Caco-2 (cell line): ENCODE measurements at regions not wholly inside any gene's neighbourhood (a gene's known extent, or its start where the extent isn't known, plus 50 kb on each side); places are given as distances from the start of the nearest gene placed in this dataset.
A peak's percentile ranks its signal among the peaks of the same experiment; 100 is the strongest.

Experiments
- BruUV-seq: library from RNA; stranded (reverse); fragments of 400-500 nt; replicated peaks from 2 replicates; lab custom pipeline; 2021; lab: Mats Ljungman, UMichigan
- CTCF ChIA-PET: fragments of 300-600 bp; sonication (Branson Sonifier 250); formaldehyde crosslinking; loops from one replicate; lab custom pipeline; 2022; ENCODE audit warnings: antibody characterized with exemption; lab: Charles Lee
- POLR2A ChIA-PET: fragments of 300-600 bp; sonication (Branson Sonifier 250); formaldehyde crosslinking; loops from one replicate; lab custom pipeline; 2022; ENCODE audit warnings: antibody characterized with exemption; lab: Charles Lee
- DNase-seq, 2 experiments: peaks; one replicate each; pipeline versions ENCODE4 v3.0.0 to v3.0.0-alpha.2; 2020 to 2022
- H3K27me3 ChIP-seq: replicated peaks from 2 replicates; pipeline ENCODE4 v1.6.0; 2011; ENCODE audit warnings: low read length; ENCODE audit not compliant: control insufficient read depth, insufficient read depth
- H3K36me3 ChIP-seq: 2 replicates; pipeline ENCODE4 v1.5.1; 2011; ENCODE audit warnings: low read length; ENCODE audit not compliant: control insufficient read depth, insufficient read depth
- H3K4me1 ChIP-seq: fragments of 250-450 bp; sonication (Bioruptor Pico); 2 replicates; pipeline ENCODE4 v1.5.1; 2020; ENCODE audit warnings: mild to moderate bottlenecking
- H3K4me3 ChIP-seq: 2 replicates; pipeline ENCODE4 v1.5.1; 2011; ENCODE audit warnings: low read depth, mild to moderate bottlenecking, control low read depth, low read length
- H3K9me3 ChIP-seq: fragments of 250-450 bp; sonication (Bioruptor Pico); 2 replicates; pipeline ENCODE4 v1.5.1; 2020; ENCODE audit warnings: mild to moderate bottlenecking, moderate library complexity
- H3K27ac Mint-ChIP-seq: one replicate; pipeline ENCODE4 v1.8.0; 2022; ENCODE audit warnings: mixed read lengths; ENCODE audit not compliant: unreplicated experiment
- H3K27me3 Mint-ChIP-seq: one replicate; pipeline ENCODE4 v1.8.0; 2022; ENCODE audit warnings: mixed read lengths; ENCODE audit not compliant: insufficient read depth, unreplicated experiment
- H3K36me3 Mint-ChIP-seq: one replicate; pipeline ENCODE4 v1.8.0; 2022; ENCODE audit warnings: mild to moderate bottlenecking, mixed read lengths; ENCODE audit not compliant: insufficient read depth, unreplicated experiment
- H3K4me1 Mint-ChIP-seq: one replicate; pipeline ENCODE4 v1.8.0; 2022; ENCODE audit warnings: low read depth, mixed read lengths; ENCODE audit not compliant: unreplicated experiment
- H3K4me3 Mint-ChIP-seq: one replicate; pipeline ENCODE4 v1.8.0; 2022; ENCODE audit warnings: mild to moderate bottlenecking, moderate library complexity, mixed read lengths; ENCODE audit not compliant: unreplicated experiment
- H3K9me3 Mint-ChIP-seq: one replicate; pipeline ENCODE4 v1.8.0; 2022; ENCODE audit warnings: mixed read lengths; ENCODE audit not compliant: unreplicated experiment
- intact Hi-C: fragments of 100-400 bp; cut with micrococcal nuclease; formaldehyde crosslinking; loops from one replicate; pipeline ENCODE4 v1.10.0; 2022; ENCODE audit not compliant: unreplicated experiment
- TF ChIP-seq, protein P1 (sequence below), 2 experiments: fragments of 200-600 bp in 1 of 2; IDR thresholded peaks; 1 replicate in 1 of 2; 2 replicates in 1 of 2; pipeline versions ENCODE4 v1.5.1 to v1.8.0; 2011 to 2022; ENCODE audit warnings: antibody characterized with exemption in 1 of 2, control low read depth in 1 of 2, inconsistent platforms in 1 of 2, low read depth in 1 of 2, low read length in 1 of 2, mild to moderate bottlenecking in 1 of 2, moderate library complexity in 1 of 2; ENCODE audit not compliant: insufficient read depth in 1 of 2, severe bottlenecking in 1 of 2, unreplicated experiment in 1 of 2

DNA sequence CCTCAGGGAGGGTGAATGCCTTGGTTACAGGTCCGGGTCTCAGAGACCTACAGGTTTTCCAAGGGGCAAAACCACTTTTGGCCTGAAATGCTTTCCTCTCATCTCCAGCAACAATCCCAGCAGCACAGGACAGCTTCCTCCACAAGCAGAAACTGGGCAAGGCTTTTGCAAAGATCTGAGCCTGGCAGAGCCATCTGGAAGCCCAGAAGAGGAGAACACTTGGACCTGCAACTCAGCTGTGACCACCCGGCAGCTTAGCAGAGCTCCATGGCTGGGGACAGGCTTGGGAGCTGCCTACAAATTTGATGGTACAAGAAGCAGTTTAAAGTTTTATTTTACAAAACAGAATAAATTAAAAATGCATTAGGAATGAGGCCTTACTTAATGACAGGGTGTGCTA is 90.0 kb upstream of the KCND3 start:
- Histone ChIP-seq H3K4me3 (no peak overlapping the region), H3K4me1 (no peaks in the 10 kb centered on the region), H3K36me3 (no peaks in the 10 kb centered on the region), H3K9me3 (no peaks in the 10 kb centered on the region), H3K27me3 (no peaks in the 10 kb centered on the region)
- intact Hi-C loops: no loop called here
- Mint-ChIP-seq H3K4me3 (no peak overlapping the region), H3K36me3 (no peaks in the 10 kb centered on the region), H3K27ac (no peak overlapping the region), H3K27me3 (peaks cover 3% of the 10 kb centered on the region), H3K9me3 (no peaks in the 10 kb centered on the region), H3K4me1 (no peaks in the 10 kb centered on the region)
- BruUV-seq: no TSS peak
- TF ChIP-seq, protein P1, sequence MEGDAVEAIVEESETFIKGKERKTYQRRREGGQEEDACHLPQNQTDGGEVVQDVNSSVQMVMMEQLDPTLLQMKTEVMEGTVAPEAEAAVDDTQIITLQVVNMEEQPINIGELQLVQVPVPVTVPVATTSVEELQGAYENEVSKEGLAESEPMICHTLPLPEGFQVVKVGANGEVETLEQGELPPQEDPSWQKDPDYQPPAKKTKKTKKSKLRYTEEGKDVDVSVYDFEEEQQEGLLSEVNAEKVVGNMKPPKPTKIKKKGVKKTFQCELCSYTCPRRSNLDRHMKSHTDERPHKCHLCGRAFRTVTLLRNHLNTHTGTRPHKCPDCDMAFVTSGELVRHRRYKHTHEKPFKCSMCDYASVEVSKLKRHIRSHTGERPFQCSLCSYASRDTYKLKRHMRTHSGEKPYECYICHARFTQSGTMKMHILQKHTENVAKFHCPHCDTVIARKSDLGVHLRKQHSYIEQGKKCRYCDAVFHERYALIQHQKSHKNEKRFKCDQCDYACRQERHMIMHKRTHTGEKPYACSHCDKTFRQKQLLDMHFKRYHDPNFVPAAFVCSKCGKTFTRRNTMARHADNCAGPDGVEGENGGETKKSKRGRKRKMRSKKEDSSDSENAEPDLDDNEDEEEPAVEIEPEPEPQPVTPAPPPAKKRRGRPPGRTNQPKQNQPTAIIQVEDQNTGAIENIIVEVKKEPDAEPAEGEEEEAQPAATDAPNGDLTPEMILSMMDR (IDR thresholded peaks at IDR 0.05; ENCODE audit: insufficient read depth in 1 of 2, low read depth in 1 of 2, low read length in 1 of 2, severe bottlenecking in 1 of 2, unreplicated experiment in 1 of 2): no peak
- ChIA-PET POLR2A (no interaction called here), CTCF (no interaction called here)
- no peak for DNase-seq

DNA sequence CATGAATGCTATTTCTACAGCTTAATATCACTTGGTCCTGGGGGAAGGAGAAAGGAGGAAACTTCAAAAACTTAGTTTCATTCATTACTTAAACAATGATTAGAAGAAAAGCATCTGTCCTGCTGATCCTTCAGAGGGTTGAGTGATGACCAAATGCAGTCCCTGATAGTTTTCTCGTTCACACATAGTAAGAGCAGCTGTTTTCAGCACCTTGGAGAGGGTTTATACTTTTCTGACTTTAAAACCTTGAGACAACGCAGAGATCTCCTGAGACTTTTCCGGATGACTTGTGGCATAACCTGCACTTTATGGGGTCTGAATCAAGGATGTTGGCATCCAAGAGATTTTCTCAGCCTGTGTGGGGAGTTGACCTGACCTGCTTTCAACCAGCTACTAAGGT is 94.0 kb upstream of the KCND3 start:
- DNase-seq: peak in 1 of 2 experiments; percentile 5
- no peaks in the 10 kb centered on the region for H3K36me3 Mint-ChIP-seq
- Histone ChIP-seq H3K4me3 (no peak overlapping the region), H3K4me1 (no peaks in the 10 kb centered on the region), H3K9me3 (no peaks in the 10 kb centered on the region), H3K36me3 (no peaks in the 10 kb centered on the region), H3K27me3 (no peaks in the 10 kb centered on the region)
- intact Hi-C loops: no loop called here
- H3K9me3 Mint-ChIP-seq: no peaks in the 10 kb centered on the region
- TF ChIP-seq, protein P1 (IDR thresholded peaks at IDR 0.05; ENCODE audit: insufficient read depth in 1 of 2, low read depth in 1 of 2, low read length in 1 of 2, severe bottlenecking in 1 of 2, unreplicated experiment in 1 of 2): no peak
- BruUV-seq: no TSS peak
- POLR2A ChIA-PET: no interaction called here
- no peaks in the 10 kb centered on the region for H3K4me1 Mint-ChIP-seq
- H3K4me3 Mint-ChIP-seq: no peak overlapping the region
- CTCF ChIA-PET: no interaction called here
- no peak overlapping the region for H3K27ac Mint-ChIP-seq
- H3K27me3 Mint-ChIP-seq: peaks cover 14% of the 10 kb centered on the region

DNA sequence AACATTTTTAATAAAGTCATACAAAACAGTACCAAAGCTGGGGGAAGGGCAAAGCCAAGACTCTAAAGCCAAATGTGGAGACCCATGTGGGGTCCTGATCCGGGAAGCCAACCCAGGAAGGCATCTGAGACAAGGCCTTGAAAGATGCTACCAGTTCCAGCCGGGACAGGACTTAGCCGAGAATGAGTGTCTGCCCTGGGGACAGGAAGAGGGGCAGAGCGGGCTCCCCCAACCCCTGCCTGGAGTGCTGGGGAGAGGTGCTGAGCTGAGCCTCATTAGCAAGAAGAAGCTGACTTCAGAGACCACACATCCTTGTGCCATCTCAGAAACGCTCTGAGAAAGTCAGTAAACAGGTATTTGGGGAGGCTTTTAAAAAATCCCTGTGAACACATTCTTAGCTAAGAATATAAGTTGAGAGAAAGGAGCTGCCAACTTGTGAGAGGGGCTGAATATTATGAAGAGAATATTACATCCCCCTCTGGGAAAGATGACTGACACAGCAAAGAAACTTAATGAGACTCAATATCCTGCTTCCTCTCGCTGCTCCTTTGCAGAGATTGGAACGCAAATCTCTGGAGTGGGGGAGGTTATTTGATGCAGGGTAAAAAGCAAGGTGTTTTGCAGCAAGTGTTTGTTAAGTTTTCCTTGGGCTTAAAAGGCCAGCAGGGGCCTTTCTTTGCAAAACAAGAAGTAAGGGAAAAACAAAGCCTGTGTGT is 103.3 kb upstream of the KCND3 start:
- Histone ChIP-seq H3K36me3 (no peaks in the 10 kb centered on the region), H3K27me3 (no peaks in the 10 kb centered on the region), H3K9me3 (no peaks in the 10 kb centered on the region), H3K4me3 (no peak overlapping the region), H3K4me1 (no peaks in the 10 kb centered on the region)
- no peak overlapping the region for H3K4me3 Mint-ChIP-seq
- ChIA-PET CTCF (no interaction called here), POLR2A (no interaction called here)
- no peaks in the 10 kb centered on the region for H3K36me3 Mint-ChIP-seq
- no peaks in the 10 kb centered on the region for H3K9me3 Mint-ChIP-seq
- no peak overlapping the region for H3K27ac Mint-ChIP-seq
- DNase-seq: no peak
- TF ChIP-seq, protein P1 (IDR thresholded peaks at IDR 0.05; ENCODE audit: insufficient read depth in 1 of 2, low read depth in 1 of 2, low read length in 1 of 2, severe bottlenecking in 1 of 2, unreplicated experiment in 1 of 2): no peak
- BruUV-seq: no TSS peak
- H3K27me3 Mint-ChIP-seq: peaks cover 21% of the 10 kb centered on the region
- no peaks in the 10 kb centered on the region for H3K4me1 Mint-ChIP-seq
- intact Hi-C loops: no loop called here
